HFFc6 (cell line): ENCODE measurements at regions not wholly inside any gene's neighbourhood (a gene's known extent, or its start where the extent isn't known, plus 50 kb on each side); places are given as distances from the start of the nearest gene placed in this dataset.

ENCODE experiments used
- DNase-seq: peaks from one replicate; pipeline ENCODE4 v3.0.0-alpha.2; 2018
- H3K27ac Mint-ChIP-seq: 2 replicates; pipeline ENCODE4 v1.8.0; 2020; ENCODE audit warnings: mild to moderate bottlenecking, mixed read lengths
- H3K27me3 Mint-ChIP-seq: 2 replicates; pipeline ENCODE4 v1.8.0; 2021; ENCODE audit warnings: mild to moderate bottlenecking, moderate library complexity, mixed read lengths; ENCODE audit not compliant: insufficient read depth
- H3K36me3 Mint-ChIP-seq: 2 replicates; pipeline ENCODE4 v1.8.0; 2021; ENCODE audit warnings: low read depth, mixed read lengths
- H3K4me1 Mint-ChIP-seq: 2 replicates; pipeline ENCODE4 v1.8.0; 2020; ENCODE audit warnings: low read depth, mixed read lengths
- H3K4me3 Mint-ChIP-seq: 2 replicates; pipeline ENCODE4 v1.8.0; 2020; ENCODE audit warnings: mild to moderate bottlenecking, moderate library complexity, mixed read lengths
- H3K9me3 Mint-ChIP-seq: 2 replicates; pipeline ENCODE4 v1.8.0; 2020; ENCODE audit warnings: mild to moderate bottlenecking, mixed read lengths
- CTCF ChIP-seq: fragments of 200-600 bp; sonication (generic); IDR thresholded peaks from 2 replicates; pipeline ENCODE4 v1.5.0; 2021; ENCODE audit warnings: antibody characterized with exemption, mild to moderate bottlenecking

- DNase-seq, result no peak
- peaks cover 27% of the 10 kb centered on the region for H3K9me3 Mint-ChIP-seq
- no peak for TF ChIP-seq CTCF
- no peaks in the 10 kb centered on the region for H3K36me3 Mint-ChIP-seq
- no peak overlapping the region for H3K27ac Mint-ChIP-seq
- no peak overlapping the region for H3K4me3 Mint-ChIP-seq
- no peaks in the 10 kb centered on the region; the same call in 1 of the 2 replicates for H3K27me3 Mint-ChIP-seq
- no peaks in the 10 kb centered on the region for H3K4me1 Mint-ChIP-seq
These were observed 2125.3 kb upstream of the RAG2 start for GRCh38 chr11:38723361-38723760.

DNA sequence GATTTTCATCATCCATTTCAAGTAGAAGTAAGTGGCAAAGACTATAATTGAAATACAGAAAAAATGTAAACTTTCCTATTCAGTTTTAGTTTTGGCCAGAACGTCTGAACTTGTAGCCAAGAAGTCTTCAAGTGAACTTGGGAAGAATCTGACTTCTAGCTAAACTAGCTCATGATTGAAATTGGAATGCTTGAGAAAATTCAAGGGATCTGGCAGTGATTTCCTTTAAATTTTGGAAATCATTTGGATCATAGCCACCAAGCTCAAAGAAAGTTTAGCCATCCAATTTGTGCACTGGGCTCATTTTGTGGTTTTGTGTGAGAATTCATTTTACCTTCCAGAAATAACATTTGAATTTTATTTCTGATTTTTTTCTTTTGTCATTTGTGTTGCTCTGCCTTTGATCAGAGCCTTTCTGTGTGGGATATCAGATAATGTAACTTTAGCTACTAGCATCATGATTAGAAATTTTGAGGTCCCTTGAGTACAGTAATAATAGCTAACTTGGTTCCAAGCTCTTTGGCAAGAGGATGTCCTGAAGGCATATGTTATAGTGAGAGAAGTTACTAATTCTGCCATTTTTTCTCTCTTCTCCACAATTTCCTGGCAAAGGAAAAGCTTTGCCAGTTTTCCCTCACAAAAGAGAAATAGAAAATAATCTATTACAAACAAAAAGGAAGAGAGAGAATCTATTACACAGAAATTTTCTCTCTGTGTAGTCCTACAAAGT lies 2123.7 kb upstream of the RAG2 start:
- Mint-ChIP-seq H3K27ac (no peak overlapping the region), H3K4me3 (no peak overlapping the region), H3K27me3 (no peaks in the 10 kb centered on the region; the same call in 1 of the 2 replicates), H3K36me3 (no peaks in the 10 kb centered on the region), H3K9me3 (peaks cover 19% of the 10 kb centered on the region), H3K4me1 (no peaks in the 10 kb centered on the region)
- no peak for DNase-seq
- no peak for TF ChIP-seq CTCF

DNA sequence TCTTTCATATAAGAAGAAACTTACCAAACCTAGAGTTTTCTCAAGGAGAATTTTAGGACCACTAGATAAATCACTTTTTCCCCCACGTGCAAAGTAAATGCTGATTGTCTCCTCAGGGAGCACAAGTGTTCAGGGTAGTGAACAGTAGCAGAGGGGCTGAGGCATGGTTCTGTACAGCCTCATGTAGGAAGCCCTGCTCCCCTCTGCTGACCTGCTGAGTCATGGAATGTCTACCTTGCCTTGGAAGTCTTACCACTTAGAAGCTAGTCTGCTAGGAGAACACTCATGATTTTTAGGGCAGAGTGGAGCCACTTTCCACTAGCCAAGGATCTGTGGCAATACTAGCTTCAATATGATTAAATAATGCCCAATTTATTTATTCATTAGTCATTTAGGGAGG lies 2120.6 kb upstream of the RAG2 start:
- H3K36me3 Mint-ChIP-seq, result no peaks in the 10 kb centered on the region
- no peak for TF ChIP-seq CTCF
- no peak overlapping the region for H3K4me3 Mint-ChIP-seq
- H3K27ac Mint-ChIP-seq, result no peak overlapping the region
- H3K27me3 Mint-ChIP-seq, result no peaks in the 10 kb centered on the region; the same call in 1 of the 2 replicates
- no peaks in the 10 kb centered on the region for H3K4me1 Mint-ChIP-seq
- H3K9me3 Mint-ChIP-seq, result peaks cover 36% of the 10 kb centered on the region
- no peak for DNase-seq

DNA sequence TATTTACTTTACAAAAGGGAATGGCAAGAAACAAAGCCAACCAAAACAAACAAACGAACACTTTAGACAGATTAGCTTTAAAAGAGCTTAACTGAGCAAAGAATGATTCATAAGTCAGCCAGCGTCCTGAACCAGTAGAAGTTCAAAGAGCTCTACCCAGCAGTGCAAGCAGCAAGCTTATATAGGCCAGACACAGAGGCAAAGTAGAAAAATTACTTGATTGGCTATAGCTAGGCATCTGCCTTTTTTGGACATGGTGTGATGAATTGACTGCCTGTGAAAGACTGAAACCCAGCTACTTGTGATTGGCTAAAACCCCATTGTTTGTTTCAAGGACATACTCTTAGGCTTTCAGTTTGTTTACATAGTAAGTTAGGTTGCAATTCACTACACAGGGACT lies 2120.0 kb upstream of the RAG2 start:
- DNase-seq, result no peak
- Mint-ChIP-seq H3K9me3 (peaks cover 33% of the 10 kb centered on the region), H3K36me3 (no peaks in the 10 kb centered on the region), H3K27me3 (no peaks in the 10 kb centered on the region; the same call in 1 of the 2 replicates), H3K4me1 (no peaks in the 10 kb centered on the region), H3K27ac (no peak overlapping the region), H3K4me3 (no peak overlapping the region)
- no peak for TF ChIP-seq CTCF

DNA sequence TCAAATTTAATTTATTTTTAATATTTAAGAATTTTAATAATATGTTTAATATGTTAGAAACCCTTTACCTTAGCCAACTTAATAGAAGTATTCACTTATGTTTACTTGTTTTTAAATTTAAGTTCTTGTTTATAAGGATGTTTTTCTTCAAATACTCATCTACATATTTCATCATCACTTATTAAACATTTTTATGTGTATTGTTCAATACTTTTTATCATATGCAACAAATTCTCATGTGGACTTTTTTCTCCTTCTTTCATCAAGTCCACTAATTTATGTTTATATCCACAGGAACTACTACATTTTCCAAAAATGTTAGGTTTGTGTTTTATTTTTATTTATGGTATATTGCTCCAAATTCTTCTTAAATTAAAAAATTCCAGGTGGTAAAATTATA lies 2113.1 kb upstream of the RAG2 start:
- no peak for DNase-seq
- H3K27ac Mint-ChIP-seq, result no peak overlapping the region
- no peak for TF ChIP-seq CTCF
- H3K36me3 Mint-ChIP-seq, result no peaks in the 10 kb centered on the region
- H3K4me3 Mint-ChIP-seq, result no peak overlapping the region
- H3K9me3 Mint-ChIP-seq, result peaks cover 29% of the 10 kb centered on the region
- H3K27me3 Mint-ChIP-seq, result no peaks in the 10 kb centered on the region
- H3K4me1 Mint-ChIP-seq, result no peaks in the 10 kb centered on the region
